ENCODE measurements at regions not wholly inside any gene's neighbourhood (a gene's known extent, or its start where the extent isn't known, plus 50 kb on each side); places are given as distances from the start of the nearest gene placed in this dataset.

DNA sequence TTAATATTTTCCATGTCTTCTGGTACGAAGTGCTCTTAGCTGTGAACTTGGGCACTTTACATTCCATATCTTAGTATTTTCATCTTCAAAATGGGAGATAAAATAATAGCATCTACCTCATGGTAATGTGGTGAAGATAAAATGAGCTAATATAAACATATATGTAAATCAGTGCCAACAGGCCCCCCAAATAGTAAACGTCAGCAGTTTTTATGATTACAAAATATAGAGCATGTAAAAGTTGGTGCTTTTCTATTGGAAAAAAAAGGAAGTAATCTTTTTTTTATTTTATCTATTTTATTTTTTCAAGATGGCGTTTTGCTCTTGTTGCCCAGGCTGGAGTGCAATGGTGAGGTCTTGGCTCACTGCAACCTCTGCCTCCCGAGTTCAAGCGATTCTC is 291.1 kb upstream of the PRDM9 start:
- H2AFZ ChIP-seq (ENCODE audit: low read length): no peak overlapping the region
- no peak overlapping the region for H3K9ac ChIP-seq (ENCODE audit: low read length)
- no peak overlapping the region for H3K4me2 ChIP-seq (ENCODE audit: low read length)
- no peaks in the 10 kb centered on the region for H3K9me2 ChIP-seq (ENCODE audit: low read depth, low read length)
- no peaks in the 10 kb centered on the region for H3F3A ChIP-seq (ENCODE audit: insufficient read depth, low read length)
- H4K20me1 ChIP-seq (ENCODE audit: insufficient read depth, low read length): no peaks in the 10 kb centered on the region
- H3K4me3 ChIP-seq (ENCODE audit: low read depth, low read length, poor library complexity, severe bottlenecking): no peak overlapping the region
- no peaks in the 10 kb centered on the region for H3K9me3 ChIP-seq (ENCODE audit: low read length)
- no peak for TF ChIP-seq CTCF (IDR thresholded peaks at IDR 0.05; ENCODE audit: low read length)
- TF ChIP-seq EZH2 (IDR thresholded peaks at IDR 0.05; ENCODE audit: borderline replicate concordance, low read length): no peak
- H3K79me2 ChIP-seq (ENCODE audit: insufficient read depth, low read length): no peaks in the 10 kb centered on the region
- no peak overlapping the region for H3K27ac ChIP-seq (ENCODE audit: low read depth, low read length, poor library complexity, severe bottlenecking)
- H3K4me1 ChIP-seq (ENCODE audit: insufficient read depth, low read length, severe bottlenecking): no peaks in the 10 kb centered on the region
- H3K36me3 ChIP-seq (ENCODE audit: insufficient read depth, low read length): no peaks in the 10 kb centered on the region
- H3K27me3 ChIP-seq (ENCODE audit: insufficient read depth, low read length): no peaks in the 10 kb centered on the region

- Histone ChIP-seq H4K20me1 (ENCODE audit: insufficient read depth, low read length) (no peaks in the 10 kb centered on the region), H3K27me3 (ENCODE audit: insufficient read depth, low read length) (no peaks in the 10 kb centered on the region), H3K4me3 (ENCODE audit: low read depth, low read length, poor library complexity, severe bottlenecking) (no peak overlapping the region), H3K9ac (ENCODE audit: low read length) (no peak overlapping the region), H3K9me3 (ENCODE audit: low read length) (no peaks in the 10 kb centered on the region), H3K79me2 (ENCODE audit: insufficient read depth, low read length) (no peaks in the 10 kb centered on the region), H3K4me1 (ENCODE audit: insufficient read depth, low read length, severe bottlenecking) (no peaks in the 10 kb centered on the region), H2AFZ (ENCODE audit: low read length) (no peak overlapping the region), H3F3A (ENCODE audit: insufficient read depth, low read length) (no peaks in the 10 kb centered on the region), H3K9me2 (ENCODE audit: low read depth, low read length) (no peaks in the 10 kb centered on the region), H3K36me3 (ENCODE audit: insufficient read depth, low read length) (no peaks in the 10 kb centered on the region), H3K27ac (ENCODE audit: low read depth, low read length, poor library complexity, severe bottlenecking) (no peak overlapping the region), H3K4me2 (ENCODE audit: low read length) (no peak overlapping the region)
- TF ChIP-seq EZH2 (IDR thresholded peaks at IDR 0.05; ENCODE audit: borderline replicate concordance, low read length) (no peak), CTCF (IDR thresholded peaks at IDR 0.05; ENCODE audit: low read length) (peak; percentile 83)
Observed at GRCh38 chr5:23208959-23209431, 298.4 kb upstream of the PRDM9 start.

GRCh38 chr5:23204111-23204510 is 303.3 kb upstream of the PRDM9 start:
- Histone ChIP-seq H4K20me1 (ENCODE audit: insufficient read depth, low read length) (no peaks in the 10 kb centered on the region), H3K9ac (ENCODE audit: low read length) (no peak overlapping the region), H3K79me2 (ENCODE audit: insufficient read depth, low read length) (no peaks in the 10 kb centered on the region), H3K4me1 (ENCODE audit: insufficient read depth, low read length, severe bottlenecking) (no peaks in the 10 kb centered on the region), H3K27ac (ENCODE audit: low read depth, low read length, poor library complexity, severe bottlenecking) (no peak overlapping the region), H3F3A (ENCODE audit: insufficient read depth, low read length) (no peaks in the 10 kb centered on the region), H3K36me3 (ENCODE audit: insufficient read depth, low read length) (no peaks in the 10 kb centered on the region), H2AFZ (ENCODE audit: low read length) (no peak overlapping the region), H3K9me3 (ENCODE audit: low read length) (no peaks in the 10 kb centered on the region), H3K27me3 (ENCODE audit: insufficient read depth, low read length) (no peaks in the 10 kb centered on the region), H3K4me3 (ENCODE audit: low read depth, low read length, poor library complexity, severe bottlenecking) (no peak overlapping the region), H3K4me2 (ENCODE audit: low read length) (no peak overlapping the region), H3K9me2 (ENCODE audit: low read depth, low read length) (no peaks in the 10 kb centered on the region)
- TF ChIP-seq CTCF (IDR thresholded peaks at IDR 0.05; ENCODE audit: low read length) (no peak), EZH2 (IDR thresholded peaks at IDR 0.05; ENCODE audit: borderline replicate concordance, low read length) (no peak)
